Endothelial cell (in vitro differentiated cells): ENCODE measurements at regions not wholly inside any gene's neighbourhood (a gene's known extent, or its start where the extent isn't known, plus 50 kb on each side); places are given as distances from the start of the nearest gene placed in this dataset.

Experiments
- DNase-seq: peaks from one replicate; pipeline ENCODE4 v3.0.0; 2021; ENCODE audit warnings: low spot score
- H3K27ac Mint-ChIP-seq: one replicate; pipeline ENCODE4 v1.8.0; 2021; ENCODE audit warnings: mixed read lengths, inconsistent platforms; ENCODE audit not compliant: unreplicated experiment
- H3K27me3 Mint-ChIP-seq: one replicate; pipeline ENCODE4 v1.8.0; 2021; ENCODE audit warnings: mild to moderate bottlenecking, moderate library complexity, mixed read lengths, inconsistent platforms; ENCODE audit not compliant: unreplicated experiment
- H3K36me3 Mint-ChIP-seq: one replicate; pipeline ENCODE4 v1.8.0; 2021; ENCODE audit warnings: mild to moderate bottlenecking, low read depth, mixed read lengths, inconsistent platforms; ENCODE audit not compliant: unreplicated experiment
- H3K4me1 Mint-ChIP-seq: one replicate; pipeline ENCODE4 v1.8.0; 2021; ENCODE audit warnings: mild to moderate bottlenecking, mixed read lengths, inconsistent platforms; ENCODE audit not compliant: unreplicated experiment
- H3K4me3 Mint-ChIP-seq: one replicate; pipeline ENCODE4 v1.8.0; 2021; ENCODE audit warnings: mild to moderate bottlenecking, mixed read lengths, inconsistent platforms; ENCODE audit not compliant: unreplicated experiment
- H3K9me3 Mint-ChIP-seq: one replicate; pipeline ENCODE4 v1.8.0; 2021; ENCODE audit warnings: mixed read lengths, inconsistent platforms; ENCODE audit not compliant: unreplicated experiment
- CTCF ChIP-seq: fragments of 200-600 bp; sonication (generic); IDR thresholded peaks from one replicate; pipeline ENCODE4 v1.5.0; 2021; ENCODE audit warnings: antibody characterized with exemption; ENCODE audit not compliant: unreplicated experiment

- DNase-seq, result no peak
- peaks cover 11% of the 10 kb centered on the region for H3K4me1 Mint-ChIP-seq
- no peak for TF ChIP-seq CTCF
- no peak overlapping the region for H3K27ac Mint-ChIP-seq
- no peaks in the 10 kb centered on the region for H3K27me3 Mint-ChIP-seq
- H3K4me3 Mint-ChIP-seq, result no peak overlapping the region
- H3K36me3 Mint-ChIP-seq, result no peaks in the 10 kb centered on the region
- H3K9me3 Mint-ChIP-seq, result no peaks in the 10 kb centered on the region
Measured at GRCh38 chr14:58785701-58786100, 147.9 kb downstream of the DACT1 start.

- DNase-seq, result no peak
- no peaks in the 10 kb centered on the region for H3K36me3 Mint-ChIP-seq
- no peak overlapping the region for H3K27ac Mint-ChIP-seq
- TF ChIP-seq CTCF, result no peak
- H3K4me1 Mint-ChIP-seq, result peaks cover 11% of the 10 kb centered on the region
- no peaks in the 10 kb centered on the region for H3K9me3 Mint-ChIP-seq
- H3K27me3 Mint-ChIP-seq, result no peaks in the 10 kb centered on the region
- H3K4me3 Mint-ChIP-seq, result no peak overlapping the region
Measured at GRCh38 chr14:58787592-58787991, 149.8 kb downstream of the DACT1 start.

GRCh38 chr14:58788655-58789503, 151.1 kb downstream of the DACT1 start:
- H3K4me3 Mint-ChIP-seq, result no peak overlapping the region
- H3K4me1 Mint-ChIP-seq, result peaks cover 11% of the 10 kb centered on the region
- H3K9me3 Mint-ChIP-seq, result no peaks in the 10 kb centered on the region
- H3K27ac Mint-ChIP-seq, result no peak overlapping the region
- no peak for TF ChIP-seq CTCF
- no peaks in the 10 kb centered on the region for H3K36me3 Mint-ChIP-seq
- no peaks in the 10 kb centered on the region for H3K27me3 Mint-ChIP-seq
- no peak for DNase-seq

- Mint-ChIP-seq H3K36me3 (no peaks in the 10 kb centered on the region), H3K27me3 (no peaks in the 10 kb centered on the region), H3K27ac (no peak overlapping the region), H3K4me1 (peaks cover 11% of the 10 kb centered on the region), H3K9me3 (no peaks in the 10 kb centered on the region), H3K4me3 (no peak overlapping the region)
- no peak for TF ChIP-seq CTCF
- no peak for DNase-seq
Measured at GRCh38 chr14:58789736-58790135, 152.0 kb downstream of the DACT1 start.

GRCh38 chr14:58792416-58792815, 154.7 kb downstream of the DACT1 start:
- no peaks in the 10 kb centered on the region for H3K4me1 Mint-ChIP-seq
- no peaks in the 10 kb centered on the region for H3K27me3 Mint-ChIP-seq
- H3K4me3 Mint-ChIP-seq, result no peak overlapping the region
- no peak overlapping the region for H3K27ac Mint-ChIP-seq
- no peak for TF ChIP-seq CTCF
- no peaks in the 10 kb centered on the region for H3K9me3 Mint-ChIP-seq
- DNase-seq, result no peak
- H3K36me3 Mint-ChIP-seq, result no peaks in the 10 kb centered on the region
